H1 (cell line): ENCODE measurements at regions not wholly inside any gene's neighbourhood (a gene's known extent, or its start where the extent isn't known, plus 50 kb on each side); places are given as distances from the start of the nearest gene placed in this dataset.

Source experiments
- CTCF ChIA-PET: fragments of 300-600 bp; sonication (Branson Sonifier 250); formaldehyde crosslinking; loops from one replicate; lab custom pipeline; 2021; ENCODE audit not compliant: partially characterized antibody; lab: Charles Lee
- POLR2A ChIA-PET: fragments of 300-600 bp; sonication (Branson Sonifier 250); formaldehyde crosslinking; loops from one replicate; lab custom pipeline; 2021; ENCODE audit warnings: inconsistent platforms; ENCODE audit not compliant: partially characterized antibody; lab: Charles Lee
- DNase-seq, 2 experiments: peaks; one replicate each; pipeline versions ENCODE4 v3.0.0 to v3.0.0-alpha.2; 2010 to 2022; ENCODE audit warnings: low spot score in 2 of 2, low read depth in 1 of 2, mixed read lengths in 1 of 2
- FAIRE-seq: peaks from 2 replicates; lab custom pipeline; 2011; peaks lifted over from hg19 to GRCh38; lab: Jason Lieb, UNC
- H2AFZ ChIP-seq: 2 replicates; pipeline ENCODE4 v1.8.1; 2012; ENCODE audit warnings: low read length, inconsistent platforms
- H2AK5ac ChIP-seq: 2 replicates; pipeline ENCODE4 v1.6.1; 2013; ENCODE audit warnings: low read depth, low read length
- H2BK120ac ChIP-seq: replicated peaks from 2 replicates; pipeline ENCODE3; 2013; ENCODE audit warnings: low read depth, low read length, inconsistent platforms
- H2BK12ac ChIP-seq: 2 replicates; pipeline ENCODE4 v1.6.1; 2013; ENCODE audit warnings: low read depth, low read length
- H2BK15ac ChIP-seq: 2 replicates; pipeline ENCODE4 v1.6.1; 2013; ENCODE audit warnings: low read length
- H2BK20ac ChIP-seq: 2 replicates; pipeline ENCODE4 v1.6.1; 2013; ENCODE audit warnings: low read length
- H2BK5ac ChIP-seq: 2 replicates; pipeline ENCODE4 v1.6.1; 2013; ENCODE audit warnings: low read depth, low read length
- H3K14ac ChIP-seq: 2 replicates; pipeline ENCODE4 v1.6.1; 2013; ENCODE audit warnings: inconsistent platforms; ENCODE audit not compliant: insufficient read length
- H3K18ac ChIP-seq: 2 replicates; pipeline ENCODE4 v1.6.1; 2013; ENCODE audit warnings: low read length; ENCODE audit errors: extremely low read depth
- H3K23ac ChIP-seq: 2 replicates; pipeline ENCODE4 v1.6.1; 2013; ENCODE audit warnings: inconsistent platforms; ENCODE audit not compliant: insufficient read length
- H3K23me2 ChIP-seq: 2 replicates; pipeline ENCODE4 v1.6.1; 2013; ENCODE audit warnings: low read depth, low read length
- H3K27ac ChIP-seq: 2 replicates; pipeline ENCODE4 v1.6.1; 2011; ENCODE audit warnings: low read depth, low read length, inconsistent platforms
- H3K27me3 ChIP-seq, 4 experiments: replicated peaks in 1 of 4; 1 replicate in 1 of 4; 2 replicates in 3 of 4; pipeline versions ENCODE4 v1.6.1 to v1.8.1; 2011 to 2013; ENCODE audit warnings: low read length in 3 of 4, mild to moderate bottlenecking in 3 of 4, inconsistent platforms in 2 of 4, mixed read lengths in 2 of 4, moderate library complexity in 1 of 4; ENCODE audit not compliant: control insufficient read depth in 3 of 4, insufficient read depth in 3 of 4; ENCODE audit errors: extremely low read depth in 1 of 4
- H3K36me3 ChIP-seq, 4 experiments: 2 replicates each; pipeline versions ENCODE4 v1.6.1 to v1.8.1; 2011 to 2013; ENCODE audit warnings: mild to moderate bottlenecking in 4 of 4, low read length in 3 of 4, moderate library complexity in 2 of 4, control low read depth in 1 of 4, inconsistent platforms in 1 of 4; ENCODE audit not compliant: insufficient read depth in 4 of 4, control insufficient read depth in 2 of 4
- H3K4ac ChIP-seq: replicated peaks from 2 replicates; pipeline ENCODE3; 2013; ENCODE audit warnings: low read length, low read depth, mixed read lengths, inconsistent platforms; ENCODE audit not compliant: insufficient read length
- H3K4me1 ChIP-seq, 4 experiments: replicated peaks in 1 of 4; 1 replicate in 1 of 4; 2 replicates in 3 of 4; pipeline versions ENCODE4 v1.6.1 to v1.8.1; 2011 to 2013; ENCODE audit warnings: low read length in 3 of 4, inconsistent platforms in 2 of 4, mixed read lengths in 1 of 4; ENCODE audit not compliant: insufficient read depth in 4 of 4, control insufficient read depth in 3 of 4
- H3K4me2 ChIP-seq, 2 experiments: 2 replicates each; pipeline versions ENCODE4 v1.6.1 to v1.8.1; 2011 to 2013; ENCODE audit warnings: low read depth in 2 of 2, low read length in 2 of 2, control low read depth in 1 of 2, inconsistent platforms in 1 of 2, mild to moderate bottlenecking in 1 of 2; ENCODE audit not compliant: insufficient read depth in 1 of 2
- H3K4me3 ChIP-seq, 4 experiments: fragments of 200-600, 300-600 bp in 1 of 4; sonication (generic), shearing (Covaris generic), sonication (Bioruptor Twin) in 1 of 4; 2 replicates each; pipeline versions ENCODE4 v1.5.1 to v1.8.1; 2011 to 2016; ENCODE audit warnings: low read length in 4 of 4, low read depth in 3 of 4, control low read depth in 2 of 4, inconsistent platforms in 2 of 4, mild to moderate bottlenecking in 2 of 4, mixed read lengths in 1 of 4, moderate library complexity in 1 of 4; ENCODE audit not compliant: insufficient read depth in 2 of 4; ENCODE audit errors: extremely low read depth in 1 of 4
- H3K56ac ChIP-seq: replicated peaks from 2 replicates; pipeline ENCODE3; 2013; ENCODE audit warnings: low read depth, mild to moderate bottlenecking, mixed read lengths, low read length, inconsistent platforms; ENCODE audit not compliant: insufficient read length
- H3K79me1 ChIP-seq: 2 replicates; pipeline ENCODE4 v1.6.1; 2013; ENCODE audit warnings: low read depth, low read length, control low read depth
- H3K79me2 ChIP-seq, 2 experiments: 2 replicates each; pipeline versions ENCODE4 v1.6.1 to v1.8.1; 2012 to 2013; ENCODE audit warnings: low read length in 2 of 2, mild to moderate bottlenecking in 2 of 2, inconsistent platforms in 1 of 2; ENCODE audit not compliant: insufficient read depth in 2 of 2, control insufficient read depth in 1 of 2
- H3K9ac ChIP-seq, 4 experiments: replicated peaks in 1 of 4; 1 replicate in 1 of 4; 2 replicates in 3 of 4; pipeline versions ENCODE4 v1.6.1 to v1.8.1; 2011 to 2013; ENCODE audit warnings: low read depth in 3 of 4, low read length in 3 of 4, control low read depth in 2 of 4, mild to moderate bottlenecking in 2 of 4, moderate library complexity in 2 of 4, inconsistent platforms in 1 of 4; ENCODE audit errors: extremely low read depth in 1 of 4
- H3K9me3 ChIP-seq, 2 experiments: 2 replicates each; pipeline versions ENCODE4 v1.6.1 to v1.8.1; 2012 to 2013; ENCODE audit warnings: mild to moderate bottlenecking in 2 of 2, moderate library complexity in 2 of 2, control low read depth in 1 of 2, inconsistent platforms in 1 of 2, low read depth in 1 of 2, low read length in 1 of 2, mixed read lengths in 1 of 2; ENCODE audit not compliant: insufficient read depth in 2 of 2
- H4K20me1 ChIP-seq, 2 experiments: replicated peaks in 1 of 2; 2 replicates each; pipeline versions ENCODE3 to v1.8.1; 2011 to 2013; ENCODE audit warnings: inconsistent platforms in 2 of 2, low read length in 2 of 2, mild to moderate bottlenecking in 1 of 2; ENCODE audit not compliant: insufficient read depth in 2 of 2, control insufficient read depth in 1 of 2
- H4K5ac ChIP-seq: 2 replicates; pipeline ENCODE4 v1.6.1; 2013; ENCODE audit warnings: low read length, low read depth, mixed read lengths, inconsistent platforms; ENCODE audit not compliant: insufficient read length
- H4K8ac ChIP-seq: 2 replicates; pipeline ENCODE4 v1.8.0; 2013; ENCODE audit warnings: mild to moderate bottlenecking, moderate library complexity, low read length, inconsistent platforms; ENCODE audit not compliant: insufficient read depth; ENCODE audit errors: extremely low read depth
- H4K91ac ChIP-seq: replicated peaks from 2 replicates; pipeline ENCODE3; 2013; ENCODE audit warnings: low read length, mixed read lengths, inconsistent platforms; ENCODE audit not compliant: insufficient read length
- ATF3 ChIP-seq: IDR thresholded peaks from 2 replicates; pipeline ENCODE4 v1.6.1; 2011; ENCODE audit warnings: low read depth, mild to moderate bottlenecking, low read length; ENCODE audit not compliant: insufficient read depth
- BCL11A ChIP-seq, 2 experiments: IDR thresholded peaks; one replicate each; pipeline ENCODE4 v1.6.1; 2011; ENCODE audit warnings: low read depth in 2 of 2, low read length in 2 of 2, mild to moderate bottlenecking in 2 of 2
- BRCA1 ChIP-seq: IDR thresholded peaks from 2 replicates; pipeline ENCODE4 v1.6.1; 2012; ENCODE audit warnings: low read depth, low read length, improper control_type of control experiment
- CEBPB ChIP-seq: IDR thresholded peaks from 2 replicates; pipeline ENCODE4 v1.6.1; 2012; ENCODE audit warnings: low read depth, low read length
- CHD1 ChIP-seq: IDR thresholded peaks from 2 replicates; pipeline ENCODE4 v1.6.1; 2012; ENCODE audit warnings: low read depth, low read length, improper control_type of control experiment
- CREB1 ChIP-seq: IDR thresholded peaks from 2 replicates; pipeline ENCODE4 v1.6.1; 2012; ENCODE audit warnings: inconsistent platforms
- GABPA ChIP-seq: IDR thresholded peaks from 2 replicates; pipeline ENCODE4 v1.6.1; 2011; ENCODE audit warnings: mild to moderate bottlenecking, low read length, moderate library complexity, borderline replicate concordance; ENCODE audit not compliant: insufficient read depth
- HDAC2 ChIP-seq, 2 experiments: fragments of 300-600 bp in 1 of 2; sonication (generic) in 1 of 2; IDR thresholded peaks; 2 replicates each; pipeline ENCODE4 v1.6.1; 2011 to 2012; ENCODE audit warnings: low read depth in 2 of 2, low read length in 2 of 2, mild to moderate bottlenecking in 2 of 2, moderate library complexity in 2 of 2, borderline replicate concordance in 1 of 2, inconsistent platforms in 1 of 2
- PHF8 ChIP-seq: fragments of 200-600 bp; sonication (generic); conservative IDR thresholded peaks from 2 replicates; pipeline ENCODE4 v1.7.1; 2012; ENCODE audit warnings: low read depth, mild to moderate bottlenecking, inconsistent platforms, low read length, moderate library complexity
- RBBP5 ChIP-seq: IDR thresholded peaks from 2 replicates; pipeline ENCODE4 v1.7.1; 2012; ENCODE audit warnings: low read depth, mild to moderate bottlenecking, inconsistent platforms, low read length, moderate library complexity, borderline replicate concordance
- SP1 ChIP-seq: IDR thresholded peaks from 2 replicates; pipeline ENCODE4 v1.6.1; 2011; ENCODE audit warnings: low read depth, low read length
- TAF1 ChIP-seq: IDR thresholded peaks from 2 replicates; pipeline ENCODE4 v1.6.1; 2011; ENCODE audit warnings: mild to moderate bottlenecking, low read depth, low read length
- TCF12 ChIP-seq: IDR thresholded peaks from 2 replicates; pipeline ENCODE4 v1.6.1; 2011; ENCODE audit warnings: low read depth, mild to moderate bottlenecking, low read length
- YY1 ChIP-seq: IDR thresholded peaks from 2 replicates; pipeline ENCODE4 v1.6.1; 2011; ENCODE audit warnings: low read depth, mild to moderate bottlenecking, low read length
- WGBS, 2 experiments: shearing (Covaris generic) in 1 of 2; methylation state at CpG; one replicate each; pipeline versions ENCODE4 v1.1.6 to v1.1.7; 2013 to 2015; ENCODE audit warnings: low lambda C conversion rate in 2 of 2, mixed read lengths in 2 of 2, inconsistent platforms in 1 of 2, low coverage in 1 of 2, missing lambda C conversion rate in 1 of 2; ENCODE audit not compliant: insufficient replicate concordance in 2 of 2, insufficient coverage in 1 of 2, insufficient read length in 1 of 2; ENCODE audit errors: extremely low coverage in 1 of 2, missing lambda C conversion rate in 1 of 2; 5-methylcytosine and 5-hydroxymethylcytosine counted together

- WGBS, 2 experiments, result 94% methylated on average over 2 of the region's 2 CpGs; no CpG with 5 or more reads in 1 of the 2 experiments
- H3K14ac ChIP-seq, result no peak overlapping the region
- no peak overlapping the region for H3K4me3 ChIP-seq
- H3K4ac ChIP-seq, result no peak overlapping the region
- H3K18ac ChIP-seq, result no peak overlapping the region
- H2BK120ac ChIP-seq, result no peak overlapping the region
- no peaks in the 10 kb centered on the region for H3K23me2 ChIP-seq
- H3K56ac ChIP-seq, result no peak overlapping the region
- no peak overlapping the region for H2BK15ac ChIP-seq
- H4K91ac ChIP-seq, result no peak overlapping the region
- no peak overlapping the region for H3K27ac ChIP-seq
- H3K79me2 ChIP-seq, result no peaks in the 10 kb centered on the region
- no peaks in the 10 kb centered on the region for H3K36me3 ChIP-seq
- no peaks in the 10 kb centered on the region for H3K27me3 ChIP-seq
- H4K8ac ChIP-seq, result no peak overlapping the region
- no peak overlapping the region for H2AK5ac ChIP-seq
- no peak overlapping the region for H4K5ac ChIP-seq
- H3K4me1 ChIP-seq, result peaks cover 0 to 4% (median 0%) of the 10 kb centered on the region in 4 experiments; a peak in 2 of 7 replicates
- no peaks in the 10 kb centered on the region for H3K79me1 ChIP-seq
- H3K23ac ChIP-seq, result no peak overlapping the region
- FAIRE-seq (no peak), DNase-seq (no peak)
- H2BK12ac ChIP-seq, result no peak overlapping the region
- no peak overlapping the region for H3K4me2 ChIP-seq
- CTCF ChIA-PET, result no interaction called here
- H4K20me1 ChIP-seq, result no peaks in the 10 kb centered on the region
- H2AFZ ChIP-seq, result no peak overlapping the region
- H2BK20ac ChIP-seq, result no peak overlapping the region
- POLR2A ChIA-PET, result no interaction called here
- no peak overlapping the region for H2BK5ac ChIP-seq
- no peak overlapping the region for H3K9ac ChIP-seq
- H3K9me3 ChIP-seq, result no peaks in the 10 kb centered on the region
- no peak for TF ChIP-seq YY1
- TF ChIP-seq GABPA, result no peak
- TF ChIP-seq BCL11A (IDR thresholded peaks at IDR 0.05; ENCODE audit: low read depth in 2 of 2, low read length in 2 of 2), result no peak
- no peak for TF ChIP-seq TAF1
- no peak for TF ChIP-seq CHD1
- TF ChIP-seq HDAC2 (IDR thresholded peaks at IDR 0.05; ENCODE audit: borderline replicate concordance in 1 of 2, low read depth in 2 of 2, low read length in 2 of 2), result no peak
- TF ChIP-seq TCF12, result no peak
- no peak for TF ChIP-seq CREB1
- no peak for TF ChIP-seq SP1
- TF ChIP-seq BRCA1, result no peak
- TF ChIP-seq CEBPB, result no peak
- no peak for TF ChIP-seq RBBP5
- TF ChIP-seq ATF3, result no peak
- TF ChIP-seq PHF8, result no peak
Measured at GRCh38 chr12:71041476-71041875, 116.3 kb downstream of the TSPAN8 start.
